NT2/D1 (cell line): ENCODE measurements at regions not wholly inside any gene's neighbourhood (a gene's known extent, or its start where the extent isn't known, plus 50 kb on each side); places are given as distances from the start of the nearest gene placed in this dataset.
A peak's percentile ranks its signal among the peaks of the same experiment; 100 is the strongest.

ENCODE experiments used
- DNase-seq: peaks from one replicate; pipeline ENCODE4 v3.0.0-alpha.2; 2011; ENCODE audit warnings: low read depth, low spot score
- H3K27me3 ChIP-seq: 2 replicates; pipeline ENCODE4 v1.6.0; 2011; ENCODE audit warnings: mild to moderate bottlenecking; ENCODE audit not compliant: insufficient read length, insufficient read depth
- H3K36me3 ChIP-seq: 2 replicates; pipeline ENCODE4 v1.6.1; 2011; ENCODE audit warnings: mild to moderate bottlenecking, low read length, mixed read lengths; ENCODE audit not compliant: insufficient read depth, insufficient read length
- H3K4me1 ChIP-seq: 2 replicates; pipeline ENCODE4 v1.5.1; 2011; ENCODE audit not compliant: insufficient read depth, insufficient read length
- H3K4me3 ChIP-seq: 2 replicates; pipeline ENCODE4 v1.5.1; 2011; ENCODE audit warnings: low read depth; ENCODE audit not compliant: insufficient read length
- H3K9ac ChIP-seq: 2 replicates; pipeline ENCODE4 v1.6.0; 2011; ENCODE audit warnings: low read depth; ENCODE audit not compliant: insufficient read length
- H3K9me3 ChIP-seq: 2 replicates; pipeline ENCODE4 v1.5.1; 2011; ENCODE audit warnings: mild to moderate bottlenecking, low read length; ENCODE audit not compliant: insufficient read depth
- SUZ12 ChIP-seq: IDR thresholded peaks from 2 replicates; pipeline ENCODE4 v1.6.1; 2011; ENCODE audit not compliant: insufficient read length, insufficient read depth; ENCODE audit errors: extremely low read depth
- YY1 ChIP-seq: IDR thresholded peaks from 2 replicates; pipeline ENCODE4 v1.6.1; 2011; ENCODE audit not compliant: insufficient read length, insufficient read depth
- ZNF274 ChIP-seq: IDR thresholded peaks from 2 replicates; pipeline ENCODE4 v1.6.1; 2011; ENCODE audit warnings: mild to moderate bottlenecking, low read depth, low read length

GRCh38 chr3:33919312-33920120, 121.1 kb downstream of the PDCD6IP start:
- Histone ChIP-seq H3K9me3 (no peaks in the 10 kb centered on the region), H3K27me3 (no peaks in the 10 kb centered on the region), H3K36me3 (no peaks in the 10 kb centered on the region), H3K4me3 (no peak overlapping the region), H3K4me1 (peaks cover 3% of the 10 kb centered on the region), H3K9ac (no peak overlapping the region)
- TF ChIP-seq SUZ12 (no peak), ZNF274 (no peak), YY1 (no peak)
- peak; percentile 25 for DNase-seq

- no peak overlapping the region for H3K4me3 ChIP-seq
- TF ChIP-seq YY1: no peak
- no peak for TF ChIP-seq SUZ12
- H3K4me1 ChIP-seq: peaks cover under 1% of the 10 kb centered on the region
- no peaks in the 10 kb centered on the region for H3K27me3 ChIP-seq
- no peak for DNase-seq
- no peaks in the 10 kb centered on the region for H3K36me3 ChIP-seq
- H3K9me3 ChIP-seq: no peaks in the 10 kb centered on the region
- H3K9ac ChIP-seq: no peak overlapping the region
Observed at GRCh38 chr3:33920511-33920910, 122.1 kb downstream of the PDCD6IP start.

- TF ChIP-seq YY1: no peak
- TF ChIP-seq ZNF274: no peak
- Histone ChIP-seq H3K4me1 (no peaks in the 10 kb centered on the region), H3K4me3 (no peak overlapping the region), H3K36me3 (no peaks in the 10 kb centered on the region), H3K27me3 (no peaks in the 10 kb centered on the region), H3K9me3 (no peaks in the 10 kb centered on the region), H3K9ac (no peak overlapping the region)
- DNase-seq: no peak
Observed at GRCh38 chr3:33921608-33922007, 123.2 kb downstream of the PDCD6IP start.

GRCh38 chr3:33926998-33927605, 128.7 kb downstream of the PDCD6IP start:
- no peaks in the 10 kb centered on the region for H3K36me3 ChIP-seq
- H3K9me3 ChIP-seq: no peaks in the 10 kb centered on the region
- no peak overlapping the region for H3K9ac ChIP-seq
- no peak overlapping the region for H3K4me3 ChIP-seq
- no peak for TF ChIP-seq ZNF274
- TF ChIP-seq YY1: no peak
- no peak for TF ChIP-seq SUZ12
- no peaks in the 10 kb centered on the region for H3K4me1 ChIP-seq
- no peak for DNase-seq
- H3K27me3 ChIP-seq: no peaks in the 10 kb centered on the region

GRCh38 chr3:33929813-33930212, 131.4 kb downstream of the PDCD6IP start:
- H3K9ac ChIP-seq: no peak overlapping the region
- no peaks in the 10 kb centered on the region for H3K4me1 ChIP-seq
- DNase-seq: no peak
- H3K27me3 ChIP-seq: no peaks in the 10 kb centered on the region
- no peak overlapping the region for H3K4me3 ChIP-seq
- no peaks in the 10 kb centered on the region for H3K36me3 ChIP-seq
- no peaks in the 10 kb centered on the region for H3K9me3 ChIP-seq
- TF ChIP-seq SUZ12 (no peak), ZNF274 (no peak), YY1 (no peak)

- TF ChIP-seq SUZ12: no peak
- TF ChIP-seq ZNF274: no peak
- TF ChIP-seq YY1: no peak
- H3K9ac ChIP-seq: no peak overlapping the region
- H3K27me3 ChIP-seq: no peaks in the 10 kb centered on the region
- no peaks in the 10 kb centered on the region for H3K36me3 ChIP-seq
- H3K4me1 ChIP-seq: no peaks in the 10 kb centered on the region
- no peaks in the 10 kb centered on the region for H3K9me3 ChIP-seq
- DNase-seq: no peak
- no peak overlapping the region for H3K4me3 ChIP-seq
Observed at GRCh38 chr3:33931512-33931911, 133.1 kb downstream of the PDCD6IP start.

GRCh38 chr3:33932010-33932764, 133.8 kb downstream of the PDCD6IP start:
- DNase-seq: no peak
- no peak overlapping the region for H3K4me3 ChIP-seq
- H3K27me3 ChIP-seq: no peaks in the 10 kb centered on the region
- H3K9ac ChIP-seq: no peak overlapping the region
- no peaks in the 10 kb centered on the region for H3K36me3 ChIP-seq
- no peaks in the 10 kb centered on the region for H3K9me3 ChIP-seq
- no peaks in the 10 kb centered on the region for H3K4me1 ChIP-seq
- no peak for TF ChIP-seq YY1
- TF ChIP-seq SUZ12: no peak
- no peak for TF ChIP-seq ZNF274
